Activated T-helper 17 cell treated with anti-CD3 and anti-CD28 coated beads, Interleukin-2, amount 50 U/mL, for 72 hours (primary cell): ENCODE measurements at regions not wholly inside any gene's neighbourhood (a gene's known extent, or its start where the extent isn't known, plus 50 kb on each side); places are given as distances from the start of the nearest gene placed in this dataset.

Source experiments
- ATAC-seq: fragments of 150-1000 bp; cut with Tn5 transposase; replicated peaks from 2 replicates; pipeline ENCODE4 v1.10.0; 2021; ENCODE audit warnings: mild to moderate bottlenecking, moderate library complexity
- H3K27ac Mint-ChIP-seq: one replicate; pipeline ENCODE4 v1.8.0; 2022; ENCODE audit warnings: mixed read lengths
- H3K27me3 Mint-ChIP-seq: one replicate; pipeline ENCODE4 v1.8.0; 2022; ENCODE audit warnings: mixed read lengths
- H3K36me3 Mint-ChIP-seq: one replicate; pipeline ENCODE4 v1.8.0; 2022; ENCODE audit warnings: low read depth, mild to moderate bottlenecking, mixed read lengths
- H3K4me1 Mint-ChIP-seq: one replicate; pipeline ENCODE4 v1.8.0; 2022; ENCODE audit warnings: mixed read lengths
- H3K4me3 Mint-ChIP-seq: one replicate; pipeline ENCODE4 v1.8.0; 2022; ENCODE audit warnings: mild to moderate bottlenecking, mixed read lengths
- H3K9me3 Mint-ChIP-seq: one replicate; pipeline ENCODE4 v1.8.0; 2022; ENCODE audit warnings: mixed read lengths

DNA sequence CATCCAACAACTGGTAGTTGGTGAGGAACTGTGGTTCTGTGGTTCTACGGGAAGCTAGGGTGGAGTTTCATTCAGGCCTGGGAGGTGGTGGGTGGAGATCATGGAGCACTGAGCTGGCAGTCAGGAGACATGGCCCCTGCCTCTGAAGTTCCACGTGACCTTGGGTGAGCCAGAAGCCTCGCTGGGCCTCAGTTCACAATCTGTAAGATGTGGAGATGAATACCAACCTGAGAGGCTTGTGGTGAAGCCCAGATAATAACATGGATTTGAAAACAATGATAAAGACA, 177.9 kb downstream of the MACROH2A1 start:
- H3K9me3 Mint-ChIP-seq, result no peaks in the 10 kb centered on the region
- no peaks in the 10 kb centered on the region for H3K36me3 Mint-ChIP-seq
- H3K4me1 Mint-ChIP-seq, result no peaks in the 10 kb centered on the region
- ATAC-seq, result no peak
- H3K27ac Mint-ChIP-seq, result no peak overlapping the region
- no peak overlapping the region for H3K4me3 Mint-ChIP-seq
- peaks cover 23% of the 10 kb centered on the region for H3K27me3 Mint-ChIP-seq

DNA sequence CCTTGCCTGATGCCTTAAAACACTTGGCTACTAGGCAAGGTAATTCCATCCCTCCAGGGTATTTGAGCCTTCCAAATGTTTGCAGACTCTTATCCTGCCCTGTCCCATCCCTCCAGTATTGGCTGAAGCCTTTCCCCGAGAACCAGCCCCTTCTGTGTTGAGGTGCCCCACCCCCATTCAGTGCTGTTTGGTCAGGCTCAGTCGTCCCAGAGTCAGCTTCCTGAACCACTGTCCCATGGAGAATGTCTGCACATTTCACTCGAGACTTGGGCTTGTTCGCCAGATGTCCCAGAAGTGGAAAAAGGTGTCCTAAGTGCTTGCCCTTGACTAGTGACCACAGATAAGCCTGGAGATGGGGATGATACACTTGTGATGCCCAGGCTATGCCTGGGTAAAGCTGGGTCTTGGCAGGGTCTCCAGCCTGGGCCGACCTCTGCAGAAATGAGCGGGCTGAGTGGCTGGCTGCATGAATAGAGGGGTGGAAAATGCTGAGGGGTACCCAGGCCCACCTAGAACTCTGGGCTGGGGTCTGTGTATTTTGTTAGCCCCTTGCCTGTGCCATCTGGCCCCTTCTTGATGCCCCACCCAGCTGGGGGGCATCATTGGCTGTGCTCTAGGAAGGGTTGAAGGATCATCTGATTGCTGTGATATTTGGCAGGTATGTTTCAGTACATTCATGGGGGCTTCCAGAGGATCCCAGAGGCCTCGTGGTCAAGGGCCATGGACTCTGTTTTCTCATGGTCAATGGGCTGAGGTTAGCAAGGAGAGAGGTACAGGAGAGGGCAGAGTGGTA, 178.4 kb downstream of the MACROH2A1 start:
- no peak for ATAC-seq
- H3K4me1 Mint-ChIP-seq, result no peaks in the 10 kb centered on the region
- H3K36me3 Mint-ChIP-seq, result no peaks in the 10 kb centered on the region
- peaks cover 28% of the 10 kb centered on the region for H3K27me3 Mint-ChIP-seq
- H3K4me3 Mint-ChIP-seq, result no peak overlapping the region
- no peak overlapping the region for H3K27ac Mint-ChIP-seq
- no peaks in the 10 kb centered on the region for H3K9me3 Mint-ChIP-seq

DNA sequence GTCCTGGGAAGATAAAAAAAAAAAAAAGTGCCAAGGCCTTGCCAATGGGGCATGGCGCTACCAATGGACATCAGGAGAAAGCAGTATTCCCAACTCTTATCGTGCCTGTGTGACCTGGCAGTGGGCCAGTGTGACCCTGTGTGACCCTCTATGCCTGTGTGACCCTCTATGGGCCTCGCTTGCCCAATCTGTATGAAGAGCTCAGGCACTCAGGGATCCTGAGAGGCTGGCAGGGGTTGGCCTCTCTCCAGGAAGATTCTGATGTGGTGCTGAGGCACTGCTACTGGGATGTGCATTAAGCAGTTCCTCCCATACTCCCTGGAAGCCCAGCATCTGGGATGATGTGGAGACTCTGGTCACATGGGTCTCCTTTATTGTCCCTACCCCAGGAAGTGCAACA, 179.2 kb downstream of the MACROH2A1 start:
- Mint-ChIP-seq H3K4me1 (no peaks in the 10 kb centered on the region), H3K36me3 (no peaks in the 10 kb centered on the region), H3K27me3 (peaks cover 27% of the 10 kb centered on the region), H3K9me3 (no peaks in the 10 kb centered on the region), H3K27ac (no peak overlapping the region), H3K4me3 (no peak overlapping the region)
- no peak for ATAC-seq

DNA sequence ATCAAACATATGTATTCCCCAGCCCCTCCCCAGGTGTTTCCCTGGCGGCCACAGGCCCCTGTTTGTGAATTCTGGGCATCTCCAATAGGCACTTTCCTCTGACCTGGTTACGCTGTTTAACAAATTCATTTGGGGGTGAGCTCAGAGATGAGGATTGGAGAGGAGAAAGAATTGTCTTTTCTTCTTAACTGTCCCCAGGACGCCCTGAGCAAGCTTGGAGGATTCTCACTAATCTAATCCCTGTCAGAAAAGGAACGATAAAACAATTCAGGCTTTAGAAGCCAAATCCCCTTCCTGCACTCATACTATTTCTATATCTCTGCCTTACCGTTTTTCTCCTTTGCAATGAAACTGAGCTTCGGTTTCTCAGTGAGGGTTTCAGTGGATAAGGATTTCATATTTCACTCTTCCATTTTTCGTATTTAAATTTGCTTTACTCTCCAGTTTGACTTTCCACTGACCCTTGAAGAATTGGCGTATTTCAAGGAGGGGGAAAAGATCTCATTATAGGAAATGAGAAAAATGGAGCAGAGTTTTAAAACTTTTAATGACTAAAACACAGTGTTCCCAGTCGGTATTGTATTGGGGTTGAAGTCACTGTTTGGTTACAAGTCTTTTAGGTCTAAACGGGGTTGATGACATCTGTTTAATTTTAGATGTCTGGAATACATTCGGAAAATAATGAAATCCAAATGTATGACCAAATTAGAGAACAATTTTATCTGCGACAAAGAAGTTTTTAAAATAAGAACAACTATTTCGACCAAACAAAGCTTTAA, 180.1 kb downstream of the MACROH2A1 start:
- Mint-ChIP-seq H3K4me1 (no peaks in the 10 kb centered on the region), H3K9me3 (no peaks in the 10 kb centered on the region), H3K27ac (no peak overlapping the region), H3K36me3 (no peaks in the 10 kb centered on the region), H3K4me3 (no peak overlapping the region), H3K27me3 (peaks cover 18% of the 10 kb centered on the region)
- no peak for ATAC-seq

DNA sequence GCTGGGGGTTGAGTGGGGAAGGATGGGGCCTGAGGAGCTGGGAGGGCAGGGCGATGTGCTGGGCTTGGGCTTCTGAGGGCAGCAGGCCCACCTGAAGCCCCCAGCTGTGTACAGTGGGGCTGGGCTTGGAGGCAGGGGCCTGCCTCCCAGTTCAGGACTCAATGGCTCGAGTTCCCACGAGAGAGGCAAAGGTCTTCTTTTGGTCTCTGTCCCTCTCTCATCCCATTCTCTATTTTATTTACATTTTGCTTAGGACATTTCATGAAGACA, 180.6 kb downstream of the MACROH2A1 start:
- no peaks in the 10 kb centered on the region for H3K9me3 Mint-ChIP-seq
- no peaks in the 10 kb centered on the region for H3K4me1 Mint-ChIP-seq
- no peak overlapping the region for H3K4me3 Mint-ChIP-seq
- H3K27ac Mint-ChIP-seq, result no peak overlapping the region
- ATAC-seq, result no peak
- peaks cover 13% of the 10 kb centered on the region for H3K27me3 Mint-ChIP-seq
- no peaks in the 10 kb centered on the region for H3K36me3 Mint-ChIP-seq

DNA sequence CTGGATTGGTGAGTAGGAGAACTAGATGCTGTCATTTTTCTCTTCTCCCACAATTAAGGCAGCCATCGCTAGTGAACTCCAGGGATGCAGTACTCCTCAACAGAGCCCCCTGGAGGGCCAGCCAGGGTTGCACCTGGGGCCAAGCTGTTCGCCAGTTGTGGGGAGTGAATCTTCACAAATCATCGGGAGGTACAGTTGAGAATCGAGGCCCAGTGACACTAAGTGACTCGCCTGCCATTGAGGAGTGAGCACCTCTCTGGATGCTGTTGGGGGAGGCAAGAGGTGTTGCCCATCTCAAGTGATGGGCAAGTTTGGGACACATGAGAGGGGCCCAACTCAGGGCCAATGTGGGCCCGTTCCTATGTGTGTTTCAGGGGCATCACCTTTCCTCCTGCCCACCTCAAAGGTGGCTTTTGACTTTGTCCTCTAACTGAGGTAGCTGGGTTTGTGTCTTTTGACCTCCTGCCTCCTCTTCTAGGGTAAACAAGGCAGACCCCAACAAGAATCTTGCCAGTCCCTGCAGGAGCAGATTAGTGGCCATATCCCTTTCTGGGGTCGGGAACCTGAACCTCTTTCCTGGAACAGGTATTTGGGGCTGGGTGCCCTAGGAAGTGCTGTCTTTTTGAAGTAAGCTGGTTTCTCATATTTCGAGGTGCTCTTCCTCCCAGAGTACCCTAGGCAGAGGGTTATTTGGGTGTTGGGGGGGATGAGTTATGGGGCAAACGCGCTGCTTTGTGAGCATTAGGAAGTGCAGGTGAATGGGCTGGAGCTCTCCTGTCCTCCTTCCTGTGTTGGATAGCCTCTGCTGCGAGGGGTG, 181.2 kb downstream of the MACROH2A1 start:
- Mint-ChIP-seq H3K27me3 (peaks cover 9% of the 10 kb centered on the region), H3K36me3 (no peaks in the 10 kb centered on the region), H3K27ac (no peak overlapping the region), H3K4me1 (no peaks in the 10 kb centered on the region), H3K4me3 (no peak overlapping the region), H3K9me3 (no peaks in the 10 kb centered on the region)
- ATAC-seq, result no peak

DNA sequence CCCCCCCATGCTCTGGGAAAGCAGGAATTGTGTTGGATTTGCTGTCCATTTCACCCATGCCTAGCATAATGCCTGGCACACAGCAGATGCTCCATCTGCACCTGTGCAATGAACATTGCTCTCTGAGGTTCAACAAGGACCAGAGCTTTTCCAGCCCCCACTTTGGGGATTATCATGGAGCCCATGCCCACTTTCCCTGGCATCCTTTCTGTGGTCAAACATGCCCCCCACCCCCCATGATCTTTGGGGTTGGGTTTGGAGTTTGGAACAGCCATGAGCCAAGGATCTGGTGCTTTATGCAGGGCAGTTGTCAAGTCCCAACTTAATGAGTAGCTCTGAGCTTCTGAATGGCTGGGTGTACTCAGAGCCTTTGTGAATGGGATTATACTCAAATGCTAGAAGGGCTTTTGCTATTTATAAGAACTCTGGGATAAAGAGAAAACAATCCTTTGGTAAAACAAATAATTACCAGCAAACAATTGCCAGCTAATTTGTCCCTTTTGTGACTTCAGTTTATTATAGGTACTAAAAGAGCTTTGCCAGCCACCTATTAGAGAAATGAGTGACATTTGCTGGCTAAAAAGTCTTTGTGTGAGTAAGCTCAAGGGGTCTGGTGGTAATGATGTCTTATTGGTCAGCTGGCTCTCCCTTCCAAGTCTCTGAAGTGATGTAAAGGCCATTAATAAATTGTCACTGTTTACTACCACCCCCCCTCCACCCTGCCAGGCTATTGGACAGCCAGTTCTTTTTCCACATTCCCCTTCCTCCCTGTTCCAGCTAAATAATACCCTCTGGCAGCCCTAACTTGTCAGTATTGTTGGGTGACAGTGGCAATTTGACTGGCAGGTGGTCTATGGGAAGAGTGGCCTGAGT, 182.3 kb downstream of the MACROH2A1 start:
- Mint-ChIP-seq H3K4me1 (no peaks in the 10 kb centered on the region), H3K36me3 (no peaks in the 10 kb centered on the region), H3K27me3 (peaks cover 9% of the 10 kb centered on the region), H3K9me3 (no peaks in the 10 kb centered on the region), H3K4me3 (no peak overlapping the region), H3K27ac (no peak overlapping the region)
- ATAC-seq, result no peak

DNA sequence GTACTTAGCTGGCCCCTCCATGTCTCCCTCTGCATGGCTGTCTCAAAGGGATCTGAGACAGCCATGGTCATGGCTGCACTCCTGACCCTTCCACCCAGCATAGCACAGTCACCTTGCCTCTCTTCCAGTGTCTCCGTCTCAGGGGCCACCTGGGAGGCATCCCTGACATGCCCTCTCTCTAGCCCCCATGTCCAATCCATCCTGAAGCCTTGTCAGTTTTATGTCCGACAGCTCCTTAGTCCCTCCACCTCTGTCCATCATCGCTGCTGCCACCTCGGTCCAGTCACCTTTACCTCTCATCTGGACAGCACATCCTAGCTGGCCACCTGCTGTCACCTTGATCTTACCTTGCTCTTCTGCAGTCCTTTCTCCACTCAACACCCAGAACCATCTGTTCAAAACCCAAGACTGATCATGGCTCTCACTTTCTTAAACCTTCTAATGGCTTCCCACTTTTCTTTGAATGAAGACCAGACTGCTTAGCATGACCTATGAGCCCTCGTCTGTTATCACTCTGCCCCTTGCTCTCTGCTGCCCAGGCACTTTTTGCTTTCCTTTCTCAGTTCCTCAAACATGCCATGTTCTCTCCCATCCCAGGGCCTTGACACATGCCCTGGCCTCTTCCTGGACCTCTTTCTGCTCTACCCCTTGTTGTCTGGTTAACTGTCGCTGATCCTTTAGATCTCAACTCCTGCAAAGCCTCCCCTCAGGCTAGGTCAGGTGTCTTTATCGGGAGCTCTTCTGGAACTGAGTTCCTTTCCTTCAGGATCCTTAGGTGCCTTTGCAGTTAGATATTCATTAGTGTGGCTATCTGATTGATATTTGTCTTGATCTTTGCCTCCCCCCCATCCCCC, 181.8 kb upstream of the PITX1 start:
- H3K4me1 Mint-ChIP-seq, result no peaks in the 10 kb centered on the region
- no peaks in the 10 kb centered on the region for H3K36me3 Mint-ChIP-seq
- no peak for ATAC-seq
- no peak overlapping the region for H3K4me3 Mint-ChIP-seq
- peaks cover 9% of the 10 kb centered on the region for H3K27me3 Mint-ChIP-seq
- no peaks in the 10 kb centered on the region for H3K9me3 Mint-ChIP-seq
- H3K27ac Mint-ChIP-seq, result no peak overlapping the region

DNA sequence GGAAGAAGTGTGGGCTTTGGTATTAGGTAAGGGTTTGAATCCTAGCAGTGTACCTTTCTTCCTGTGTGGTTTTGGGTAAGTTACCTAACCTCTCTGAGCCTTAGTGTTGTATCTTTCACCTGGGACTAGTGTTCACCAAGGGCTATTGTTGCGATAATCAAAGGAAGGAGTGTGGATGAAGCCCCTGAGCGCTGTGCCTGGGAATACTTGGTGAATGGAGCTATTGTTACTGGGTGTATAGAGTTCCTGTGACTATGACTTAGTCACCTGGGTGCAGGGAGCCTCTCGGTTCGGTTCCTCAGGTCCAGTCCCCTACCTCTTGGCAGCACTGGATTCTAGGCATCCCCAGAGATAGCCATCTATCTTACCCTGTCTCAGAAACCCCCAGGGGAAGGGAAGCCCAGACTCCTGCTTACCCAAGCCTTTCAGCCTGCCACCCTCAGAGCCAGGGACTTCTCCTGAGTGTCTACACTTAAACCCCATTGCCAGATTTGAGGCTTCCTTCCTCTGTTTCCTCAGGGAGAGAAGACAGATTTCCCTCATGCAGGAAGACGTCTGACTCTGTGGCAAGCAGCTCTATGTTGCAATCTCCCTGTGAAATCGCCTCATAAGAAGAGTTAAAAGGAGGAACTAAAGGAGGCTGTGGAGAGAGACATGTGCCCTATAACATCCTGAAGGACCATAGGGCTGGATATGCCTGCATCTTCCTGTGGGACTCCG, 181.0 kb upstream of the PITX1 start:
- Mint-ChIP-seq H3K36me3 (no peaks in the 10 kb centered on the region), H3K27ac (no peak overlapping the region), H3K27me3 (peaks cover 9% of the 10 kb centered on the region)

DNA sequence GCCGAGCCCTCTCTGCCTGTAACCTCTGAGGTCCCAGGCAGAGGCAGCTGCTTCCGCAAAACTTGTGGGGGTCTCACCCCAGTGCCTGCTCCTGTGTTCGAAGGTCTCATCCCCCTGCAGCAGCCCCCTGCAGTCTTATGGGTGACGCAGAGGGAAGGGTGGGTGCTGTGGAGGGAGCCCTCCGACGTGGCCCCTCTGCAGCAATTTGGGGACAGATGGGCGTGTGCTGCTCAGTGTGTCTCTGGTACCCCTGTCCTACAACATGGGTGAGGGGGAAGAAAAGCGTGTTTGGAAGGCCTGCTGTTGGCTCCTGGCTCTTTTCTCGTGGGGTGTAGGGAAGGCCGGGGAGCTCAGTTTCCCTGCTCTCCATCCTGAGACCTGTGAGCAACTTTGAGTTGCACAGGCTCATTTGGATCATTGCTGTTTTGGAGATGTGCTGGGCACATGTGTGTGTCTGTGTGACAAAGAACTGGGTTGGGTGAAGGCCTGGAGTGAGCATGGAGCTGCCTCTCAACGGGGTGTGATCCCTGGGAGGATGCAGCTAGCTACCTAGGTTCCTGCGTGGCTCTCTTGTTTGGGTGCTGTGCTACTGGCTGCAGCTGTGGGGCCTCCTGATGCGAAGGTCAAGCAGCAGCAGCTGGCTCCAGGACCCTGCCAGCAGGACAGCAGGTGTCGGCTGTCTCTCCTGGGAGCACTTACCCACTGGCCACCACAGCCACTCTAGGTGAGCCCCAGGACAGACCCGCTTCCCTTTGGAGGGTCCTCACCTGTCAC, 179.6 kb upstream of the PITX1 start:
- peaks cover 9% of the 10 kb centered on the region for H3K27me3 Mint-ChIP-seq
- H3K36me3 Mint-ChIP-seq, result no peaks in the 10 kb centered on the region
- no peak overlapping the region for H3K27ac Mint-ChIP-seq
- no peaks in the 10 kb centered on the region for H3K4me1 Mint-ChIP-seq
- H3K9me3 Mint-ChIP-seq, result no peaks in the 10 kb centered on the region
- no peak for ATAC-seq
- H3K4me3 Mint-ChIP-seq, result no peak overlapping the region

More for the DNA sequence above, 181.0 kb upstream of the PITX1 start:
- H3K4me3 Mint-ChIP-seq, result no peak overlapping the region
- no peak for ATAC-seq
- H3K4me1 Mint-ChIP-seq, result no peaks in the 10 kb centered on the region
- no peaks in the 10 kb centered on the region for H3K9me3 Mint-ChIP-seq

DNA sequence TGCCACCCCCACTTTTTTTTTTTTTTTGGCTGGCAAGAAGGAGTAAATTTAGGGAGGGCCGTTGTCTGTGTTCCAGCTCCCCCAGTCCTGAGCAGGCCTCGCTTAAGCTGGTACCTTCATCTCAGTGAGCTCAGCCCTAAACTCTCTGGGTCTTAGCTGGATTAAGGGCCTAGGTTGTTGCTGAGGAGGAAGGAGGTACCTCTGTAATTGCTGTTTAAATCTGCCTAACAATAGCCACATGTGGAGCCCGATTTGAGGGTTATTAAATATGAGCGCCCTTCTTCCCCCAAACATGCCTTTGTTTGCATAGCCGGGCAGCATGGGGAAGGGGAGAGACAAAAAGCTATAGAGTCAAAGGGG, 179.0 kb upstream of the PITX1 start:
- H3K27me3 Mint-ChIP-seq, result peaks cover 11% of the 10 kb centered on the region
- H3K27ac Mint-ChIP-seq, result no peak overlapping the region
- H3K4me1 Mint-ChIP-seq, result no peaks in the 10 kb centered on the region
- ATAC-seq, result no peak
- H3K9me3 Mint-ChIP-seq, result no peaks in the 10 kb centered on the region
- H3K4me3 Mint-ChIP-seq, result no peak overlapping the region
- no peaks in the 10 kb centered on the region for H3K36me3 Mint-ChIP-seq

DNA sequence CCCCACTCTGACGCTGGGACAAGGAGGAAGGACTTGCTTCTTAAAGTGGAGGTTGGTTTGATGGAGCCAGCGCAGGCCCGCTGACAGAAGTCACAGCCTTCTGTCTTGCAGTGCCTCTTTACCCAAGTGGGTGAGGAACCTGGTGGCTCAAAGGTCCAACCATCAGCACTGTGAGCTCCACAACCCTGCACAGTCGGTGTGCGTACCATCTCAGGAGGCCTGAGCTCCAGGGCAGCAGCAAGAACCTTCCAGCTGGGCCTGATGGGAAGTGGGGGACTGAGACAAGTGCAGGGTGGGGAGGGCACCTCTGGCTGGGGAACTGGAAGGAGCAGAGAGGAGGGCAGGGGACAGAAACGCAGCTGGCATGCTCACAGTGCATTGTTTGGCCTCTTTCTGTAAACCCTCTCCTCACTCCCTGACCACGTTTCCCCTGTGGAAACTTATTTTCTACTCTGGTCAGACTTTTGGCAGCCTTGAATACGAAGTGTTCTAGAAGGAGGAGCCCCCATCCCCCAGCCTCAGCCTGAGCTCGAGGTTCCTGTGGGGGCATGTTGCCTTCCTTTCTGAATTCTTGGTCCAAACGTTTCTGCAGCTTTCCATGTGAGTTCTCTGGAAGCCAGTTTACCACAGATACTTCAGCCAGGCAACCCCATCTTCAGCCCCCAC, 178.5 kb upstream of the PITX1 start:
- no peaks in the 10 kb centered on the region for H3K9me3 Mint-ChIP-seq
- H3K36me3 Mint-ChIP-seq, result no peaks in the 10 kb centered on the region
- H3K4me3 Mint-ChIP-seq, result no peak overlapping the region
- H3K4me1 Mint-ChIP-seq, result no peaks in the 10 kb centered on the region
- H3K27me3 Mint-ChIP-seq, result peaks cover 11% of the 10 kb centered on the region
- ATAC-seq, result no peak
- no peak overlapping the region for H3K27ac Mint-ChIP-seq
